Fibroblast of lung (primary cell): ENCODE measurements at regions not wholly inside any gene's neighbourhood (a gene's known extent, or its start where the extent isn't known, plus 50 kb on each side); places are given as distances from the start of the nearest gene placed in this dataset.
A peak's percentile ranks its signal among the peaks of the same experiment; 100 is the strongest.
"Not testable (repeated sequence)": the region's sequence is repeated elsewhere in the genome, so short reads cannot be mapped to it uniquely, and the experiment has no call there.

Experiments
- DNase-seq, 2 donors: peaks; one replicate each; pipeline versions ENCODE4 v3.0.0 to v3.0.0-alpha.2; 2010; ENCODE audit warnings: low read depth in 2 of 2
- H2AFZ ChIP-seq: 2 replicates; pipeline ENCODE4 v1.5.1; 2012; ENCODE audit warnings: low read length, control low read depth, inconsistent platforms
- H3K27ac ChIP-seq: 2 replicates; pipeline ENCODE4 v1.5.1; 2011; ENCODE audit warnings: low read length, control low read depth; ENCODE audit not compliant: insufficient read depth
- H3K27me3 ChIP-seq: 2 replicates; pipeline ENCODE4 v1.5.1; 2011; ENCODE audit warnings: mild to moderate bottlenecking, low read length; ENCODE audit not compliant: control insufficient read depth, insufficient read depth
- H3K36me3 ChIP-seq: 2 replicates; pipeline ENCODE4 v1.5.1; 2011; ENCODE audit warnings: low read length; ENCODE audit not compliant: control insufficient read depth, insufficient read depth
- H3K4me1 ChIP-seq: 2 replicates; pipeline ENCODE4 v1.5.1; 2011; ENCODE audit warnings: low read length; ENCODE audit not compliant: control insufficient read depth, insufficient read depth; ENCODE audit errors: extremely low read depth
- H3K4me2 ChIP-seq: 2 replicates; pipeline ENCODE4 v1.5.1; 2011; ENCODE audit warnings: low read length, control low read depth; ENCODE audit not compliant: insufficient read depth; ENCODE audit errors: extremely low read depth
- H3K4me3 ChIP-seq, 4 experiments: fragments of 200-600 bp in 1 of 4; sonication (generic) in 1 of 4; replicated peaks in 1 of 4; 2 replicates each; pipeline ENCODE4 v1.5.1; 2011 to 2016; ENCODE audit warnings: low read length in 4 of 4, low read depth in 3 of 4, mild to moderate bottlenecking in 3 of 4, control low read depth in 2 of 4, inconsistent platforms in 1 of 4, mixed read lengths in 1 of 4; ENCODE audit not compliant: insufficient read depth in 1 of 4; ENCODE audit errors: control extremely low read depth in 1 of 4
- H3K79me2 ChIP-seq: 2 replicates; pipeline ENCODE4 v1.5.1; 2012; ENCODE audit warnings: mild to moderate bottlenecking, low read length, inconsistent platforms; ENCODE audit not compliant: control insufficient read depth, insufficient read depth
- H3K9ac ChIP-seq: 2 replicates; pipeline ENCODE4 v1.5.1; 2011; ENCODE audit warnings: mild to moderate bottlenecking, low read length, control low read depth; ENCODE audit not compliant: insufficient read depth
- H3K9me3 ChIP-seq: 2 replicates; pipeline ENCODE4 v1.5.1; 2012; ENCODE audit warnings: low read depth, low read length; ENCODE audit not compliant: control insufficient read depth, insufficient read depth
- H4K20me1 ChIP-seq: 2 replicates; pipeline ENCODE4 v1.5.1; 2011; ENCODE audit warnings: low read length; ENCODE audit not compliant: control insufficient read depth, insufficient read depth; ENCODE audit errors: extremely low read depth
- EZH2 ChIP-seq: IDR thresholded peaks from 2 replicates; pipeline ENCODE4 v1.5.1; 2012; ENCODE audit warnings: low read length, control low read depth, mild to moderate bottlenecking; ENCODE audit errors: missing control alignments
- TF ChIP-seq, protein P1 (sequence below), 2 donors: IDR thresholded peaks in 1 of 2; conservative IDR thresholded peaks in 1 of 2; 1 replicate in 1 of 2; 2 replicates in 1 of 2; pipeline ENCODE4 v1.5.1; 2011 to 2012; ENCODE audit warnings: low read length in 2 of 2, control low read depth in 1 of 2, inconsistent platforms in 1 of 2, low read depth in 1 of 2, mild to moderate bottlenecking in 1 of 2

- no peak overlapping the region for H2AFZ ChIP-seq
Observed at GRCh38 chr21:35801391-35801790, 258.9 kb downstream of the SETD4 start.

GRCh38 chr21:35800796-35801385 is 259.4 kb downstream of the SETD4 start:
- H4K20me1 ChIP-seq, H3K4me1 ChIP-seq, DNase-seq, H3K79me2 ChIP-seq, H3K4me3 ChIP-seq, H3K27me3 ChIP-seq, H3K4me2 ChIP-seq, H3K9ac ChIP-seq, H3K9me3 ChIP-seq, H2AFZ ChIP-seq, H3K36me3 ChIP-seq, H3K27ac ChIP-seq: not testable (repeated sequence)

More at GRCh38 chr21:35801391-35801790, 258.9 kb downstream of the SETD4 start:
- no peaks in the 10 kb centered on the region for H3K79me2 ChIP-seq
- H3K27ac ChIP-seq: no peak overlapping the region
- no peaks in the 10 kb centered on the region for H3K9me3 ChIP-seq
- H3K4me3 ChIP-seq: no peak overlapping the region
- H4K20me1 ChIP-seq: no peaks in the 10 kb centered on the region
- no peaks in the 10 kb centered on the region for H3K27me3 ChIP-seq
- H3K4me1 ChIP-seq: no peaks in the 10 kb centered on the region
- H3K4me2 ChIP-seq: no peak overlapping the region
- H3K36me3 ChIP-seq: no peaks in the 10 kb centered on the region
- DNase-seq: no peak
- no peak for TF ChIP-seq EZH2
- TF ChIP-seq, protein P1, sequence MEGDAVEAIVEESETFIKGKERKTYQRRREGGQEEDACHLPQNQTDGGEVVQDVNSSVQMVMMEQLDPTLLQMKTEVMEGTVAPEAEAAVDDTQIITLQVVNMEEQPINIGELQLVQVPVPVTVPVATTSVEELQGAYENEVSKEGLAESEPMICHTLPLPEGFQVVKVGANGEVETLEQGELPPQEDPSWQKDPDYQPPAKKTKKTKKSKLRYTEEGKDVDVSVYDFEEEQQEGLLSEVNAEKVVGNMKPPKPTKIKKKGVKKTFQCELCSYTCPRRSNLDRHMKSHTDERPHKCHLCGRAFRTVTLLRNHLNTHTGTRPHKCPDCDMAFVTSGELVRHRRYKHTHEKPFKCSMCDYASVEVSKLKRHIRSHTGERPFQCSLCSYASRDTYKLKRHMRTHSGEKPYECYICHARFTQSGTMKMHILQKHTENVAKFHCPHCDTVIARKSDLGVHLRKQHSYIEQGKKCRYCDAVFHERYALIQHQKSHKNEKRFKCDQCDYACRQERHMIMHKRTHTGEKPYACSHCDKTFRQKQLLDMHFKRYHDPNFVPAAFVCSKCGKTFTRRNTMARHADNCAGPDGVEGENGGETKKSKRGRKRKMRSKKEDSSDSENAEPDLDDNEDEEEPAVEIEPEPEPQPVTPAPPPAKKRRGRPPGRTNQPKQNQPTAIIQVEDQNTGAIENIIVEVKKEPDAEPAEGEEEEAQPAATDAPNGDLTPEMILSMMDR (conservative IDR thresholded peaks at IDR 0.05 in 1 of 2, IDR thresholded peaks at IDR 0.05 in 1 of 2; ENCODE audit: low read depth in 1 of 2, low read length in 2 of 2): no peak
- no peak overlapping the region for H3K9ac ChIP-seq

GRCh38 chr21:35796844-35797243 is 263.5 kb downstream of the SETD4 start:
- TF ChIP-seq, protein P1 (conservative IDR thresholded peaks at IDR 0.05 in 1 of 2, IDR thresholded peaks at IDR 0.05 in 1 of 2; ENCODE audit: low read depth in 1 of 2, low read length in 2 of 2): no peak
- TF ChIP-seq EZH2: no peak
- no peaks in the 10 kb centered on the region for H3K9me3 ChIP-seq
- no peaks in the 10 kb centered on the region for H3K79me2 ChIP-seq
- no peaks in the 10 kb centered on the region for H4K20me1 ChIP-seq
- no peak overlapping the region for H3K27ac ChIP-seq
- no peaks in the 10 kb centered on the region for H3K36me3 ChIP-seq
- no peak overlapping the region for H3K9ac ChIP-seq
- no peaks in the 10 kb centered on the region for H3K27me3 ChIP-seq
- H3K4me3 ChIP-seq: no peak overlapping the region
- DNase-seq: peak in 1 of 2 donors; percentile 59
- no peak overlapping the region for H3K4me2 ChIP-seq
- H3K4me1 ChIP-seq: no peaks in the 10 kb centered on the region
- no peak overlapping the region for H2AFZ ChIP-seq

DNA sequence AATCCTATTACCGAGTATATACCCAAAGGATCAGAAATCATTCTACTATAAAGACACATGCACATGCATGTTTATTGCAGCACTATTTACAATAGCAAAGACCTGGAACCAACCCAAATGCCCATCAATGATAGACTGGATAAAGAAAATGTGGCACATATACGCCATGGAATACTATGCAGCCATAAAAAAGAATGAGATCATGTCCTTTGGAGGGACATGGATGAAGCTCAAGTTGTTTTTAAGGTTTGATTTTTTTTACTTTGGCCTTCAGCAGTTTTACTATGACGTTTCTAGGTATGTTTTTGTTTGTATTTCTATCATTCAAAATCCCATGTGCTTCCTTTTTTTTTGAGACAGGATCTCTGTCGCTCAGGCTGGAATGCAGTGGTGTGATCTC is 265.8 kb downstream of the SETD4 start:
- not testable (repeated sequence) for H3K4me3 ChIP-seq, H4K20me1 ChIP-seq, H3K4me1 ChIP-seq, H3K27ac ChIP-seq, H3K36me3 ChIP-seq, H3K79me2 ChIP-seq, H3K9ac ChIP-seq, DNase-seq, H2AFZ ChIP-seq, H3K4me2 ChIP-seq, H3K9me3 ChIP-seq, H3K27me3 ChIP-seq
